ENCODE measurements at regions not wholly inside any gene's neighbourhood (a gene's known extent, or its start where the extent isn't known, plus 50 kb on each side); places are given as distances from the start of the nearest gene placed in this dataset.
A peak's percentile ranks its signal among the peaks of the same experiment; 100 is the strongest.

DNA sequence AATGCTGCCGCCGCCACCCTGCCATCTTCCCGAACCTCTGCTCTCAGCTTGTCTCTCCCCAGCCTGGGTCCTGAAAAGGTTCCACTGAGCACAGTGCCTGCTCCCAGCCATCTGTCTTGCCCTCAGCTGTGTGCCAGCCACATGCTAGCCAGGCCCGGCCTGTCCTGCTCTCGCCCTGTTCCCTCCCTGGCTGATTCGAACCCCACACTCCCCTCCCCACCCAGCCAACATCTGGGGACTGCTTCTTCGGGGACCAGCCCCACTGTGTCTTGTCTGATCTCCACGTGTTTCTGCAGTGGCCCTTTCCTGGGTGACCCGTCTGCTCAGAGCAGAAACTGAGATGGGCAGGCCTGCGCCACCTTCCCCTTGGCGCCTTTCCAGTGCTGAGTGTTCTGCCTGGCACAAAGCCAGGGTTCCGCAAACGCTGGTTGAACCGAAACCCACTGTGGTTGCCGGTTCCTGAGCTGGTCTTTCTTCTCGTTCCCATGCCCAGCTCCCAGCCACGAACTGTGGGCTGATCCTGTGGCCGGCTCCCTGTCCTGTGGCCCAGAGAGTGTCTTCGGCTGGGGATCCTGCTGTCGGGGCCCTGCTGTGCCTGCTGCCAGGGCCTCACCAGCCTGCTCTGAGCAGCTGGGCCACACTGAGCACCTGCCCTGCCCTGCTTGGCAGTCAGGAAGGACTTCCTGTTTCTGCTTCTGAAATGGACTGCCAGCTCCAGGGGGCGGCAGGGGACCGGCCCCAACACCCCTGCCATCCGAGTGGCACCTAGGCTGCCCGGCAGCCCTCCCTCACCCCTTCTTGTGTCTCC is 62.7 kb upstream of the KLF13 start:
- Histone ChIP-seq H3K27ac (peak overlapping the region; percentile 91), H3K79me2 (ENCODE audit: insufficient read depth, low read depth) (no peaks in the 10 kb centered on the region), H3K27me3 (ENCODE audit: insufficient read depth, low read depth) (no peaks in the 10 kb centered on the region), H3K4me2 (peak overlapping the region; percentile 67), H4K20me1 (ENCODE audit: insufficient read depth) (no peaks in the 10 kb centered on the region), H3K4me3 (IDR thresholded peaks at IDR 0.05; ENCODE audit: insufficient read depth, low read depth, low read length) (no peak overlapping the region), H2AFZ (ENCODE audit: low read depth) (no peak overlapping the region), H3K4me1 (ENCODE audit: low read depth, poor library complexity, severe bottlenecking) (peaks cover 97% of the 10 kb centered on the region), H3K9ac (peak overlapping the region; percentile 71), H3K36me3 (ENCODE audit: insufficient read depth) (no peaks in the 10 kb centered on the region)
- TF ChIP-seq CTCF (conservative IDR thresholded peaks at IDR 0.05; ENCODE audit: low read depth, low read length): no peak

DNA sequence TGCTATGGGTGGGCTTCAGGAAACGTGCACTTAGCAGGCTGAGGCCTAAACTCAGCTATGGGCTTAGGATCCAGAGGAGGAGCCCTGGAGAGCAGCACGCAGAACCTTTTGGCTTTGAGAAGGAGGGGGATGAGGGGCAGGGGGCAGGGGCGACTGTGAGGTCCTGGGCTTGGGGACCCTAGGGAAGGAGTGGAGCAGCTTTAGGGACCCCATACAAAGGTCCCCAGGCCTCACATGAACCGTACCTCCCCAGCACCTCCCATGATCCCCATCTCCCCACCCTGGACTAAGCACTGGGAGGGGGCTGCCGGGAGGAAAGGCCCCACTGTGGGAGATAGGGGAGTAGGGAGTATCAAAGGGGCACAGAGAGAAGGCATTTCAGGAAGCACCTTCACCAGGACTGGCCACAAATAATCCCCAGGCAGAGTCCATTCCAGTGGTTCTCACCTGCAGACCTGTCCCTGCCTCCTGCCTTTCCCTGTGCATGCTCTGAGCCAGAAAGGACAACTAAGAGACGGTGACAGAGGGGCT is 62.0 kb upstream of the KLF13 start:
- Histone ChIP-seq H3K79me2 (ENCODE audit: insufficient read depth, low read depth) (no peaks in the 10 kb centered on the region), H3K27ac (peak overlapping the region; percentile 91), H3K4me1 (ENCODE audit: low read depth, poor library complexity, severe bottlenecking) (peaks cover 97% of the 10 kb centered on the region), H3K27me3 (ENCODE audit: insufficient read depth, low read depth) (no peaks in the 10 kb centered on the region), H3K9ac (peak overlapping the region; percentile 71; the same call in 1 of the 2 replicates), H4K20me1 (ENCODE audit: insufficient read depth) (no peaks in the 10 kb centered on the region), H3K4me2 (peak overlapping the region; percentile 53), H3K4me3 (IDR thresholded peaks at IDR 0.05; ENCODE audit: insufficient read depth, low read depth, low read length) (no peak overlapping the region), H2AFZ (ENCODE audit: low read depth) (no peak overlapping the region), H3K36me3 (ENCODE audit: insufficient read depth) (no peaks in the 10 kb centered on the region)
- TF ChIP-seq CTCF (conservative IDR thresholded peaks at IDR 0.05; ENCODE audit: low read depth, low read length): no peak

- peak overlapping the region; percentile 71; the same call in 1 of the 2 replicates for H3K9ac ChIP-seq
- peak overlapping the region; percentile 91 for H3K27ac ChIP-seq
- H3K4me3 ChIP-seq (IDR thresholded peaks at IDR 0.05; ENCODE audit: insufficient read depth, low read depth, low read length): no peak overlapping the region
These were observed 61.4 kb upstream of the KLF13 start for GRCh38 chr15:31265090-31265870.

More at GRCh38 chr15:31265090-31265870, 61.4 kb upstream of the KLF13 start:
- H3K4me1 ChIP-seq (ENCODE audit: low read depth, poor library complexity, severe bottlenecking): peaks cover 95% of the 10 kb centered on the region
- no peaks in the 10 kb centered on the region for H3K36me3 ChIP-seq (ENCODE audit: insufficient read depth)
- no peaks in the 10 kb centered on the region for H4K20me1 ChIP-seq (ENCODE audit: insufficient read depth)
- no peaks in the 10 kb centered on the region for H3K27me3 ChIP-seq (ENCODE audit: insufficient read depth, low read depth)
- H3K4me2 ChIP-seq: peak overlapping the region; percentile 53
- no peaks in the 10 kb centered on the region for H3K79me2 ChIP-seq (ENCODE audit: insufficient read depth, low read depth)
- no peak; the same call in 1 of the 2 replicates for TF ChIP-seq CTCF (conservative IDR thresholded peaks at IDR 0.05; ENCODE audit: low read depth, low read length)
- H2AFZ ChIP-seq (ENCODE audit: low read depth): no peak overlapping the region
